HG03280 (cell line): ENCODE measurements at regions not wholly inside any gene's neighbourhood (a gene's known extent, or its start where the extent isn't known, plus 50 kb on each side); places are given as distances from the start of the nearest gene placed in this dataset.

Source experiments
- ATAC-seq: cut with Tn5 transposase; IDR thresholded peaks from one replicate; pipeline ENCODE4 v1.9.1; 2021; ENCODE audit warnings: mild to moderate bottlenecking, moderate library complexity; ENCODE audit not compliant: unreplicated experiment

GRCh38 chr9:119544492-119544891 is 175.3 kb upstream of the BRINP1 start:
- no peak for ATAC-seq

- ATAC-seq: no peak
Observed at GRCh38 chr9:119537138-119537537, 167.9 kb upstream of the BRINP1 start.

GRCh38 chr9:119533504-119533903 is 164.3 kb upstream of the BRINP1 start:
- ATAC-seq: no peak

- ATAC-seq: no peak
Observed at GRCh38 chr9:119526698-119527097, 157.5 kb upstream of the BRINP1 start.

GRCh38 chr9:119523508-119523907 is 154.3 kb upstream of the BRINP1 start:
- ATAC-seq: no peak

- ATAC-seq: no peak
Observed at GRCh38 chr9:119522381-119522780, 153.1 kb upstream of the BRINP1 start.

GRCh38 chr9:119509291-119509905 is 140.2 kb upstream of the BRINP1 start:
- no peak for ATAC-seq

GRCh38 chr9:119501374-119501773 is 132.1 kb upstream of the BRINP1 start:
- ATAC-seq: no peak

- no peak for ATAC-seq
Observed at GRCh38 chr9:119500072-119500771, 131.0 kb upstream of the BRINP1 start.

DNA sequence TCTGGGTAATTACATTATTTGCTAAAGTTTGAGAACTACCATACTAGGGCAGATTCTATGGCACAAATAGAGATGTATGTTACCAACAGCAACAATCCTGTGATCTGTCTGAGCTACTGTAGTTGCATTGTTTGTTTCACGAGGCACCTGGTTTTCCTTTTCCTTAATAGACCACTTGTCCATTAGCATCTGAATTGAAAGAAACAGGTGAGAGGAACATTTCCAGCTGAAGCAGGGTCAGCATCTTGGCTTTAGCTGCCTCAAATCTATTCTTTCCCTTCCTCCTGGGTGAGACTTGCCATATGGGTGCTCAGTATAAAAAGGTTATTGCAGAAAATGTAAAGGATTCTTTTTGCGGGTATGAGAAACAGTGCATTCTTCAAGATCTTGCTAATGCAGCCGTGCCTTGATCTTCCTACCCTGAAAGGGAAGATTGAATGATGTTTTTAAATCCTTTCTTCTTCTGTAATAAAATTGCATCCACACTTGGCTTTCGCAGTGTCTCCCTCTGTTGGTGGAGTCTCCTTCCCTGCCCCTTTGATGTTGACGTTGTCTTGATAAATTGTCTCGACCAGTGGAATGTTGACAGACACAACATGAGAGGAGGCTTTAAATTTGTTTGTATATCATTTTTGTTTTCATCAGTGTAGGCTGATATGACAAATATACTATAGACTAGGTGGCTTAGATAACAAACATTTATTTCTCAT is 118.0 kb upstream of the BRINP1 start:
- no peak for ATAC-seq

GRCh38 chr9:119483153-119483552 is 113.9 kb upstream of the BRINP1 start:
- ATAC-seq: no peak

GRCh38 chr9:119477197-119477596 is 108.0 kb upstream of the BRINP1 start:
- no peak for ATAC-seq

GRCh38 chr9:119458068-119458467 is 88.8 kb upstream of the BRINP1 start:
- ATAC-seq: no peak

DNA sequence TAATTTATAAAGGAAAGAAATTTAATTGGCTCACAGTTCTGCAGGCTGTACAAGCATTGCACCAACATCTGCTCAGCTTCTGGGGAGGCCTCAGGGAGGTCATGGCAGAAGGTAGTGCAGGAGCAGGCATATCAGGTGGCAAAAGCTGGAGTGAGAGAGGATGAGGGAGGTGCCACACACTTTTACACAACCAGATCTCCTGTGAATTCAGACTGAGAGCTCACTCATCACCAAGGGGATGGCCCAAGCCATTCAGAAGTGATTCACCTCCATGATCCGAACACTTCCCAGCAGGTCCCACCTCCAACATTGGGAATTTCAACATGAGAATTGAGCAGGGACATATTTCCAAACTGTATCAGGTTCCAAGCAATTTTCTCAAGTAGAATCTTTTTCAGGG is 84.7 kb upstream of the BRINP1 start:
- no peak for ATAC-seq

DNA sequence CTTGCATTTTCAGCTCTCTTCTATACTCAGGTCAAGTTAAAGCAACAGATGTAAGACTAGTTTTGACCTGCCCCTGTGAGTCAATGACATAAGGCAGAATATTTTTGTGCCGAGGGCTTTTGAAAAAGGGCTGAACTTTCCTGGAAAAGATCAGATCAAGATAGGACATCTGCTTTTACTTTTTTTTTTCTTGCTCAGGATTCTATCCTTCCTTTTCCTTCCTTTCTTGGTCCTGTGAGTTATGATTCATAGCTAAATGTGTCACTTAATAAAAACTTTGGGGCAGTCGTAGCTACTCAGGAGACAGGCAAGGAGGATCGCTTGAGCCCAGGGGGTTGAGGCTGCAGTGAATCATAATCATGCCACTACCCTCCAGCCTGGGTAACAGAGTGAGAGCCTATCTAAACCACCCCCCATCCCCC is 84.3 kb upstream of the BRINP1 start:
- no peak for ATAC-seq

- no peak for ATAC-seq
Observed at GRCh38 chr9:119451426-119451825, 82.2 kb upstream of the BRINP1 start.

DNA sequence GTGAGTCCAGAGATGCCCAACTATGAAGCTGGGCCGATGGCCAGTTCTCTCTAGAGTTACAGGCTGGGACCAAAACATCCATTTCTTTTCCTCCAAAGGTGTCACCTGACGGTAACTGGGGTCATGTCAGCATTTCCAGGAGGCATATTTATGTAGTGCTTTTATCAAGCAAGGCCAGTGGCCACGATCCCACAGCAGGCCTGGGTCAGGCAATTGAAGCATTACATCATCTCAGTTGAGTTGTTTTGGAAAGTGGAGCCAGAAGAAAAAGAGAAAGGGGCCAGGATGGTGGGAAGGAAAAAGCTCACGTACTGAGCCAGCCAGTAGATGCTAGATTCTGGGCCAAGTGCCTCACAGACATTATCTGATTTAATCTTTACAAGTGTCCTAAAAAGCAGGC is 73.9 kb upstream of the BRINP1 start:
- ATAC-seq: no peak

- ATAC-seq: no peak
Observed at GRCh38 chr9:119441832-119442231, 72.6 kb upstream of the BRINP1 start.

DNA sequence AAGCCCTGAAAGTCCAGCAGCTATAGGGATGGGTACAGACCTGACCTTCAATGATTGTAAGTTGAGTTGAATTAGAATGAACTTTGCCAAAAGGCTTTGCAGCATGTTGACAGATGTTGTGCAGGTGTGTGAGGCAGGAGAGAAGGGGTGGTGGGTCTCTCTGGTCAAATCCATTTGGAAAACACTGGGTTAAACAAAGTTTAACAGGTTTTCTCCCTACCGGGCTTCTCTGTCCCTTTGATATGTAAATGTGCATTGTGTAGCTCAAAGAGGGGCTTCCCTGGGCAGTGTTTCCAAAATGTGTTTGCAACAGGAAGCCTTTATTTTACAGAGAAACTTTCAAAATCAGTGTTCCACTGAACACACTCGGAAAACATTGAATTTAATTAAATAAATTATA is 72.1 kb upstream of the BRINP1 start:
- no peak for ATAC-seq

GRCh38 chr9:119436261-119436660 is 67.0 kb upstream of the BRINP1 start:
- ATAC-seq: no peak

DNA sequence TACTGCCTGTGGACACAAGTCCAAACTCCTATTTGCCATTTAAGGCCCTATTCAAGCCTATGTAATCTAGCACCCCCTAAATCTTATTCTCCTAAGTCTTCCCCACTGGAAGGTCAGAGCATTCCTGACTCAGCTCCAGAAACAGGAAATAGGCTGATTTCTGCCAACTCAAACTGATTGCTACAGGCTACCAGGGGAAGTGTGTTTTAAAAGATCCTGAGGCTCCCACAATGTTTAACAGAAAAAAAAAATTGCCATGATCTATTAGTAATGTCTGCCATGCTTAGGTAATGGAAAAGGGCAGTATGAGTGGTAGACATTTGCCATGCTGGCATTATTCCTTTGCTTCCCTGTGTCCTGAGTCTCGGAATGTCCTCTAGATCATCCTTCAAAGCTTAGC is 65.8 kb upstream of the BRINP1 start:
- ATAC-seq: no peak

- ATAC-seq: no peak
Observed at GRCh38 chr9:119432428-119432827, 63.2 kb upstream of the BRINP1 start.
